Adrenal gland (tissue), 5 donors: ENCODE measurements at regions not wholly inside any gene's neighbourhood (a gene's known extent, or its start where the extent isn't known, plus 50 kb on each side); places are given as distances from the start of the nearest gene placed in this dataset.
"Not testable (repeated sequence)": the region's sequence is repeated elsewhere in the genome, so short reads cannot be mapped to it uniquely, and the experiment has no call there.

Experiments used
- CTCF ChIP-seq, 6 experiments: fragments of 450-650 bp in 4 of 6; fragments of 200-600 bp in 2 of 6; sonication (generic) in 1 of 6; IDR thresholded peaks; 1 replicate in 5 of 6; 2 replicates in 1 of 6; pipeline versions ENCODE4 v1.5.1 to v1.8.0; 2016 to 2021; ENCODE audit warnings: antibody characterized with exemption in 6 of 6, mild to moderate bottlenecking in 2 of 6, moderate library complexity in 1 of 6
- POLR2A ChIP-seq, 2 donors: fragments of 450-650 bp; IDR thresholded peaks; one replicate each; pipeline ENCODE4 v1.6.1; 2017; ENCODE audit warnings: antibody characterized with exemption in 2 of 2, mild to moderate bottlenecking in 2 of 2, moderate library complexity in 1 of 2
- donor health status: DM: no; HTN: no; CAD: no.

DNA sequence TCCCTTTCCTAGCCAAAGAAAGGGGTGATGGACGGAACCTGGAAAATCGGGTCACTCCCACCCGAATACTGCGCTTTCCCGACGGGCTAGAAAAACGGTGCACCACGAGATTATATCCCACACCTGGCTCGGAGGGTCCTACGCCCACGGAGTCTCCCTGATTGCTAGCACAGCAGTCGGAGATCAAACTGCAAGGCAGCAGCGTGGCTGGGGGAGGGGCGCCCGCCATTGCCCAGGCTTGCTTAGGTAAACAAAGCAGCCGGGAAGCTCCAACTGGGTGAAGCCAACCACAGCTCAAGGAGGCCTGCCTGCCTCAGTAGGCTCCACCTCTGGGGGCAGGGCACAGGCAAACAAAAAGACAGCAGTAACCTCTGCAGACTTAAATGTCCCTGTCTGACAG lies 186.0 kb downstream of the SMARCA1 start:
- TF ChIP-seq CTCF, POLR2A (IDR thresholded peaks at IDR 0.05): not testable (repeated sequence)
